Activated CD4-positive, alpha-beta T cell treated with anti-CD3 and anti-CD28 coated beads for 24 hours (primary cell): ENCODE measurements at regions not wholly inside any gene's neighbourhood (a gene's known extent, or its start where the extent isn't known, plus 50 kb on each side); places are given as distances from the start of the nearest gene placed in this dataset.

Experiments
- DNase-seq, 2 donors: peaks; one replicate each; pipeline ENCODE4 v3.0.0-alpha.2; 2020; ENCODE audit warnings: low read depth in 2 of 2

- DNase-seq = no peak
Observed at GRCh38 chr4:127143460-127144195, 489.1 kb upstream of the INTU start.

GRCh38 chr4:127145006-127145540, 487.7 kb upstream of the INTU start:
- no peak for DNase-seq

- DNase-seq = no peak
Observed at GRCh38 chr4:127148165-127148564, 484.6 kb upstream of the INTU start.

GRCh38 chr4:127149086-127149485, 483.7 kb upstream of the INTU start:
- DNase-seq = no peak

GRCh38 chr4:127151941-127152340, 480.8 kb upstream of the INTU start:
- DNase-seq = no peak

- no peak for DNase-seq
Observed at GRCh38 chr4:127155116-127155515, 477.6 kb upstream of the INTU start.

GRCh38 chr4:127155555-127155954, 477.2 kb upstream of the INTU start:
- DNase-seq = no peak

- no peak for DNase-seq
Observed at GRCh38 chr4:127162741-127163140, 470.0 kb upstream of the INTU start.

GRCh38 chr4:127165971-127166370, 466.8 kb upstream of the INTU start:
- no peak for DNase-seq

GRCh38 chr4:127174201-127174600, 458.6 kb upstream of the INTU start:
- DNase-seq = no peak

GRCh38 chr4:127174616-127175015, 458.1 kb upstream of the INTU start:
- DNase-seq = no peak

GRCh38 chr4:127179256-127180087, 453.3 kb upstream of the INTU start:
- DNase-seq = no peak

- DNase-seq = no peak
Observed at GRCh38 chr4:127181001-127181400, 451.8 kb upstream of the INTU start.

GRCh38 chr4:127182687-127183086, 450.1 kb upstream of the INTU start:
- DNase-seq = no peak

- no peak for DNase-seq
Observed at GRCh38 chr4:127188847-127189246, 443.9 kb upstream of the INTU start.

- DNase-seq = no peak
Observed at GRCh38 chr4:127194281-127194680, 438.5 kb upstream of the INTU start.

- DNase-seq = no peak
Observed at GRCh38 chr4:127196655-127197352, 436.0 kb upstream of the INTU start.

GRCh38 chr4:127203562-127204200, 429.1 kb upstream of the INTU start:
- no peak for DNase-seq

- DNase-seq = no peak
Observed at GRCh38 chr4:127204322-127204721, 428.4 kb upstream of the INTU start.

- no peak for DNase-seq
Observed at GRCh38 chr4:127209580-127210095, 423.1 kb upstream of the INTU start.

- DNase-seq = no peak
Observed at GRCh38 chr4:127210893-127211649, 421.7 kb upstream of the INTU start.
